ENCODE measurements at regions not wholly inside any gene's neighbourhood (a gene's known extent, or its start where the extent isn't known, plus 50 kb on each side); places are given as distances from the start of the nearest gene placed in this dataset.

GRCh38 chr5:112668911-112669310 lies 68.8 kb upstream of the APC start:
- no peak for DNase-seq

GRCh38 chr5:112669328-112669963 lies 68.2 kb upstream of the APC start:
- no peak for DNase-seq

GRCh38 chr5:112671687-112672086 lies 66.0 kb upstream of the APC start:
- DNase-seq: no peak

GRCh38 chr5:112681481-112681908 lies 56.2 kb upstream of the APC start:
- DNase-seq: no peak

GRCh38 chr5:112682621-112683061 lies 55.0 kb upstream of the APC start:
- no peak for DNase-seq

GRCh38 chr5:112684121-112684520 lies 53.6 kb upstream of the APC start:
- no peak for DNase-seq

GRCh38 chr5:112684737-112685136 lies 52.9 kb upstream of the APC start:
- DNase-seq: no peak

GRCh38 chr5:112685386-112685785 lies 52.3 kb upstream of the APC start:
- DNase-seq: no peak

GRCh38 chr5:112685931-112686330 lies 51.8 kb upstream of the APC start:
- no peak for DNase-seq

- no peak for DNase-seq
Observed at GRCh38 chr5:112686675-112687074, 51.0 kb upstream of the APC start.

- no peak for DNase-seq
Observed at GRCh38 chr5:112687306-112687705, 50.4 kb upstream of the APC start.

Data from NCI-H82 (cell line).